Activated CD8-positive, alpha-beta T cell treated with anti-CD3 and anti-CD28 coated beads for 36 hours (primary cell): ENCODE measurements at regions not wholly inside any gene's neighbourhood (a gene's known extent, or its start where the extent isn't known, plus 50 kb on each side); places are given as distances from the start of the nearest gene placed in this dataset.

Experiments
- ATAC-seq: fragments of 200-7000 bp; cut with Tn5 transposase; one replicate; pipeline ENCODE4 v1.10.0; 2021; ENCODE audit warnings: mild to moderate bottlenecking, moderate library complexity
- CTCF ChIA-PET: fragments of 350-600 bp; sonication (Branson Sonifier 250); formaldehyde crosslinking; loops from one replicate; lab custom pipeline; 2021; ENCODE audit warnings: antibody characterized with exemption; lab: Charles Lee
- POLR2A ChIA-PET: fragments of 350-600 bp; sonication (Branson Sonifier 250); formaldehyde crosslinking; loops from one replicate; lab custom pipeline; 2021; ENCODE audit warnings: antibody characterized with exemption; lab: Charles Lee
- DNase-seq: peaks from one replicate; pipeline ENCODE4 v3.0.0-alpha.2; 2020
- H3K27ac Mint-ChIP-seq: one replicate; pipeline ENCODE4 v1.8.0; 2021; ENCODE audit warnings: mild to moderate bottlenecking, mixed read lengths
- H3K27me3 Mint-ChIP-seq: one replicate; pipeline ENCODE4 v1.8.0; 2021; ENCODE audit warnings: mixed read lengths
- H3K36me3 Mint-ChIP-seq: one replicate; pipeline ENCODE4 v1.8.0; 2021; ENCODE audit warnings: low read depth, mixed read lengths
- H3K4me1 Mint-ChIP-seq: one replicate; pipeline ENCODE4 v1.8.0; 2021; ENCODE audit warnings: low read depth, mixed read lengths
- H3K4me3 Mint-ChIP-seq: one replicate; pipeline ENCODE4 v1.8.0; 2021; ENCODE audit warnings: mild to moderate bottlenecking, moderate library complexity, mixed read lengths
- H3K9me3 Mint-ChIP-seq: one replicate; pipeline ENCODE4 v1.8.0; 2021; ENCODE audit warnings: mixed read lengths
- intact Hi-C: fragments of 100-400 bp; cut with micrococcal nuclease; formaldehyde crosslinking; loops from one replicate; pipeline ENCODE4 v1.10.0; 2022
- TF ChIP-seq, protein P1 (sequence below): fragments of 200-600 bp; IDR thresholded peaks from one replicate; pipeline ENCODE4 v1.8.0; 2022; ENCODE audit warnings: antibody characterized with exemption, mild to moderate bottlenecking

DNA sequence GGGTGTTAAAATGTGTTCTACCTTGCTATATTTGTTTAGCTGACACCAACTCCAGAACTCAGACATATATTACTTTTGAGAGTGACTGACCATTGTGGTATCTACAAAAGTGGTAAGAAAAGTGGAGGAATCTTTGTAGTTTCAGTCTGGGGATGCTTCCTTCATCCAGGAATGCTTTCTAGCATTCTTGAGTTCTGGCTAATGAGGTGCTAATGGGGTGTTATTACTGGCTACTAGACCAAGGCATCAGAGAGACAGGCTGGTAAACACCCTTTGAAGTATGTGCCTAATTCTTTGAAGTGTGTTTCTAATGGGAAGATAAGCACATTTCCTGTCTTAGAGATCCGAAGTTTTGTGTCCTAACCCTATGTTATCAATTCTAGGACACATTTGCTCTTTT lies 310.4 kb downstream of the SPRY1 start:
- Mint-ChIP-seq H3K4me1 (no peaks in the 10 kb centered on the region), H3K27ac (no peak overlapping the region), H3K4me3 (no peak overlapping the region), H3K27me3 (peaks cover 1% of the 10 kb centered on the region), H3K9me3 (peaks cover 11% of the 10 kb centered on the region), H3K36me3 (no peaks in the 10 kb centered on the region)
- ATAC-seq: no peak
- ChIA-PET CTCF (interaction anchor here (0.6 kb wide), 1 partner anchor 10 kb away, joined by 3 read pairs; no protein-coding TSS in a partner anchor), POLR2A (no interaction called here)
- no peak for DNase-seq
- intact Hi-C loops: no loop called here
- TF ChIP-seq, protein P1, sequence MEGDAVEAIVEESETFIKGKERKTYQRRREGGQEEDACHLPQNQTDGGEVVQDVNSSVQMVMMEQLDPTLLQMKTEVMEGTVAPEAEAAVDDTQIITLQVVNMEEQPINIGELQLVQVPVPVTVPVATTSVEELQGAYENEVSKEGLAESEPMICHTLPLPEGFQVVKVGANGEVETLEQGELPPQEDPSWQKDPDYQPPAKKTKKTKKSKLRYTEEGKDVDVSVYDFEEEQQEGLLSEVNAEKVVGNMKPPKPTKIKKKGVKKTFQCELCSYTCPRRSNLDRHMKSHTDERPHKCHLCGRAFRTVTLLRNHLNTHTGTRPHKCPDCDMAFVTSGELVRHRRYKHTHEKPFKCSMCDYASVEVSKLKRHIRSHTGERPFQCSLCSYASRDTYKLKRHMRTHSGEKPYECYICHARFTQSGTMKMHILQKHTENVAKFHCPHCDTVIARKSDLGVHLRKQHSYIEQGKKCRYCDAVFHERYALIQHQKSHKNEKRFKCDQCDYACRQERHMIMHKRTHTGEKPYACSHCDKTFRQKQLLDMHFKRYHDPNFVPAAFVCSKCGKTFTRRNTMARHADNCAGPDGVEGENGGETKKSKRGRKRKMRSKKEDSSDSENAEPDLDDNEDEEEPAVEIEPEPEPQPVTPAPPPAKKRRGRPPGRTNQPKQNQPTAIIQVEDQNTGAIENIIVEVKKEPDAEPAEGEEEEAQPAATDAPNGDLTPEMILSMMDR: no peak

DNA sequence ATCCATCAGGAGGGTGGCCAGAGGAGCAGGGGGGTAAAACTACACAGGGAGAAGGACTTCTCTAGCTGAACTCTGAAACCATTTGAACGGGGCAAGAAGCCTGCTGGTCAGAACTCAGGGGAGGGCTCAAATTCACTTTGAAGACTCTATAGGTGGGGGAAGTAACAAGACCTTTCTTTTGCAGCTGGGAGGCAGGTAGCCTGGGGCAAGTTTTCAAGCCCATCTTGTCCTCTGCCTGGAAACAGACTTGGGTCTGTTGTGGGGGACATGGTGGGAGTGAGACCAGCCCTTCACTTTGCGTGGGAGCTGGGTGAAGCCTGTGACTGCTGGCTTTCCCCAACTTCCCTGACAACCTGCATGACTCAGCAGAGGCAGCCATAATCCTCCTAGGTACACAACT lies 312.3 kb downstream of the SPRY1 start:
- CTCF ChIA-PET: no interaction called here
- ATAC-seq: no peak
- Mint-ChIP-seq H3K9me3 (peaks cover 11% of the 10 kb centered on the region), H3K27ac (no peak overlapping the region), H3K27me3 (peaks cover 4% of the 10 kb centered on the region), H3K4me1 (no peaks in the 10 kb centered on the region), H3K36me3 (no peaks in the 10 kb centered on the region), H3K4me3 (no peak overlapping the region)
- POLR2A ChIA-PET: no interaction called here
- TF ChIP-seq, protein P1: no peak
- intact Hi-C loops: no loop called here
- DNase-seq: no peak

DNA sequence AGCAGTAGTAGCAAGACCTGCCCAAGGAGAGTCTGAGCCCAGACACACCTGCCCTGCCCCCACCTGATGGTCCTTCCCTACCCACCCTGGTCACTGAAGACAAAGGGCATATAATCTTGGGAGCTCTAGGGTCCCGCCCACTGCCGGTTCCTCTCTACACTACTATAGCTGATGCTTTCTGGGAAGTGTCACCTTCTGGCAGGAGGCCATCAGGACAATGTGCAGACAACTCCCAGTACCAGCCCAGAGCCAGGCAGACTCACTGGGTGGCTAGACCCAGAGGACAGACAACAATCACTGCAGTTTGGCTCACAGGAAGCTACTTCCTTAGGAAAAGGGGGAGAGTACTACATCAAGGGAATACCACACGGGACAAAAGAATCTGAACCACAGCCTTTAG lies 312.7 kb downstream of the SPRY1 start:
- H3K4me3 Mint-ChIP-seq: no peak overlapping the region
- POLR2A ChIA-PET: no interaction called here
- peaks cover 11% of the 10 kb centered on the region for H3K9me3 Mint-ChIP-seq
- H3K27ac Mint-ChIP-seq: no peak overlapping the region
- no peak for DNase-seq
- H3K27me3 Mint-ChIP-seq: peaks cover 4% of the 10 kb centered on the region
- TF ChIP-seq, protein P1: no peak
- no peak for ATAC-seq
- CTCF ChIA-PET: no interaction called here
- no peaks in the 10 kb centered on the region for H3K4me1 Mint-ChIP-seq
- H3K36me3 Mint-ChIP-seq: no peaks in the 10 kb centered on the region
- intact Hi-C loops: no loop called here

DNA sequence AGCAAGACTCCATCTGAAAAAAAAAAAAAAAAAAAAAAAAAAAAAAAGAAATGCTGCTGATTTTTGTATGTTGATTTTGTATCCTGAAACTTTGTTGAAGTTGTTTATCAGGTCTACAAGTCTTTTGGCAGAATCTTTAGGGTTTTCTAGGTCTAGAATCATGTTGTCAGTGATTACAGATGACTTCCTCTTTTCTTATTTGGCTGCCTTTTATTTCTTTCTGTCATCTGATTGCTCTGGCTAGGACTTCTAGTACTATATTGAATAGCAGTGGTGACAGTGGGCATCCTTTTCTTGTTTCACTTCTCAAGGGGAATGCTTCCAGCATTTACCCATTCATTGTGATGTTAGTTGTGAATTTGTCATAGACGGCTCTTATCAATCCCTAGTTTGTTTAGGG lies 334.4 kb downstream of the SPRY1 start:
- CTCF ChIA-PET: no interaction called here

DNA sequence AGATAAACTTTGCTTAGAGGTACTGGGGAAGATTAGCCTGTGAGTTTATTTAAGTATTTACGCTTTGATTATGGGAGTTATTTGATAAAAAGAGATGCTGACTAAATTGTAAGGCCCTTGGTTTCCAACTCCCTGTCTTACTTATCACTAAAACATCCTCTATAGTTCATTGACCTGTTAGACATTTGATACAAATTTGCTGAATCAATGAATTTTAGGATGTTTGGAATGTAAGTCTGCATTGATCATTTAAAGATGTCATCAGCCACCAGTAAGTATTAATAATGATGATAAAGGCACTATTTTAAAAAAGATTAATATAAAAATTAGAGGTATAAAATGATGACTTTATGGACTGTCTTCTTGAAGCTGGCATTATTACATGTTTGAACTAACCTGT lies 340.6 kb downstream of the SPRY1 start:
- DNase-seq: no peak
- Mint-ChIP-seq H3K9me3 (no peaks in the 10 kb centered on the region), H3K36me3 (no peaks in the 10 kb centered on the region), H3K4me1 (no peaks in the 10 kb centered on the region), H3K27me3 (peaks cover 2% of the 10 kb centered on the region), H3K4me3 (no peak overlapping the region), H3K27ac (no peak overlapping the region)
- CTCF ChIA-PET: no interaction called here
- intact Hi-C loops: no loop called here
- no peak for ATAC-seq
- TF ChIP-seq, protein P1: no peak
- POLR2A ChIA-PET: no interaction called here

More for the DNA sequence above, 334.4 kb downstream of the SPRY1 start:
- TF ChIP-seq, protein P1: no peak
- no peak for ATAC-seq
- POLR2A ChIA-PET: no interaction called here
- peaks cover 12% of the 10 kb centered on the region for H3K27me3 Mint-ChIP-seq
- no peaks in the 10 kb centered on the region for H3K9me3 Mint-ChIP-seq
- intact Hi-C loops: no loop called here
- no peaks in the 10 kb centered on the region for H3K36me3 Mint-ChIP-seq
- no peaks in the 10 kb centered on the region for H3K4me1 Mint-ChIP-seq
- no peak for DNase-seq
- H3K27ac Mint-ChIP-seq: no peak overlapping the region
- H3K4me3 Mint-ChIP-seq: no peak overlapping the region
